H1 (cell line): ENCODE measurements at regions not wholly inside any gene's neighbourhood (a gene's known extent, or its start where the extent isn't known, plus 50 kb on each side); places are given as distances from the start of the nearest gene placed in this dataset.

Source experiments
- BACH1 ChIP-seq: IDR thresholded peaks from 2 replicates; pipeline ENCODE4 v1.6.1; 2012; ENCODE audit warnings: low read length, improper control_type of control experiment
- EZH2 ChIP-seq: fragments of 200-600 bp; sonication (generic); IDR thresholded peaks from 2 replicates; pipeline ENCODE4 v1.7.1; 2012; ENCODE audit warnings: low read depth, mild to moderate bottlenecking, moderate library complexity, low read length, inconsistent platforms; ENCODE audit not compliant: severe bottlenecking
- MAFK ChIP-seq: IDR thresholded peaks from 2 replicates; pipeline ENCODE4 v1.6.1; 2012; ENCODE audit warnings: low read depth, mild to moderate bottlenecking, improper control_type of control experiment, low read length
- SUZ12 ChIP-seq: fragments of 200-600 bp; sonication (generic); IDR thresholded peaks from 2 replicates; pipeline ENCODE4 v1.6.1; 2012; ENCODE audit warnings: mild to moderate bottlenecking, inconsistent platforms, low read length, moderate library complexity, mixed read lengths

- TF ChIP-seq SUZ12 = no peak
- TF ChIP-seq MAFK = no peak
- no peak for TF ChIP-seq BACH1
- TF ChIP-seq EZH2 = no peak
Observed at GRCh38 chr2:146844226-146844990, 1000.4 kb upstream of the ACVR2A start (continued).
